ENCODE measurements at regions not wholly inside any gene's neighbourhood (a gene's known extent, or its start where the extent isn't known, plus 50 kb on each side); places are given as distances from the start of the nearest gene placed in this dataset.

DNA sequence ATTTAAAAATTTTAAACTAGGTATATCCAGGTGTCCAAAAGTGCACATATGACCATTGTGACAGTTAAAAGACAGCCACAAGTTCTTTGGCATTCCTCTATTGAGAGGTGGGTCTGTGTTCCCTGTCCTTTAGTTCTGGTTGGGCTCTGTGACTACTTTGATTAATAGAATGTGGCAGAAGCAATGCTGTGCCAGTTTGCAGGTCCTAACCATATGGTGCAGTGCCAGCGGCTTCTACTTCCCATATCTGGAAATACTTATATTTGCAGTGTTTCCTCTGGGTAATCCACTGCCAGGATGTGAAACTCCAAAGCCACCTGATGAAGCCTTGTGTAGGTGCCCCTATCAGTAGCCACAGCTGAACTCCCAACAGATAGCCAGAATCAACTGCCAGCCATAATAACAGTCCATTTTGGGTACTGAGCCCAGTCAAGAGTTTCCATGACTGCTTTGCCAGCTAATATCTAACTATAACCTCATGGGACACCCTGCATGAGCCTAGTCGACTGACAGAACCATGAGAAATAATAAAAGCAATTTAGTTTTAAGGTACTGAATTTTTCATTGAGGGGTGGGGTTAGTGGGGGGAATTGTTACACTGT is 361.0 kb upstream of the SEMA6A start:
- no peak for TF ChIP-seq ZFX (IDR thresholded peaks at IDR 0.05; ENCODE audit: borderline replicate concordance)
- H3K27ac ChIP-seq: no peak overlapping the region

DNA sequence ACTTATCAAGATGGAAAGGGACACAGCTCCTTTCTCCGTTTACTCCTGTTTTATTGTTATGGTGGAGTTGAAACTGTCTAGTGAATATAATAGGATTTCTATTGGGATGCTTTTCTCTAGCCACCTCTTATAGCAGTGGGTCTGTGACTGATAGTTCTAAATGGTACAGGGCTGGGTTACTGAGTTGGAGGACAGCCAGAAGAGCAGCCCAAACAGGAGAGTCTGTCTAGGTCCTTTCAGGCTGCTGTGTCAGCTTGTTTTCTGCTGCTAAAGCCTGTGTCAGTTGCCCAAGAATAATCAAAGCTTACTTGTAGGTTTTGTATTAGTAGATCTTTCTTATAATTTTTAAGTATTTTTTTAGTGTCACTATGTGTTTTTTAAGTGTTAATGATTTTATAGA is 356.0 kb upstream of the SEMA6A start:
- H3K27ac ChIP-seq: no peak overlapping the region

DNA sequence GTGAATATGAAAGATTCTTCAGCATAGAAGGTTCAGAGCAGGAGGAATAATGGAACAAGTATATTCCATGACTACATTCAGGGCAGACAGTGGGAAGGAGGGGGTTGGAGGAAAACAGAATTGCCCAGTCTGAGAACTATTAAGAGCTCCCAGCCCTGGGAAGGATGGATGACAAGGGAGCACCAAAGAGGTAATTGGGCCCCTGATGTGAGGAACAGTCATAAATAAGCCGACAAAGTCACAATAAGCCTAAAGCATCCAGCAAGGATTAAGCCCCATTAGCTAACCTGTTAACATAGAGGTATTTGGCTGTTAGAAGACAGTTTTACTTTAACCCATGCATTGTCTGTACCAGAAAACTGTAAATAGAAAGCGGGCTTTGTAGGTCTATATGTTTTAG is 348.7 kb upstream of the SEMA6A start:
- no peak for TF ChIP-seq ZFX (IDR thresholded peaks at IDR 0.05; ENCODE audit: borderline replicate concordance)
- TF ChIP-seq, protein P1, sequence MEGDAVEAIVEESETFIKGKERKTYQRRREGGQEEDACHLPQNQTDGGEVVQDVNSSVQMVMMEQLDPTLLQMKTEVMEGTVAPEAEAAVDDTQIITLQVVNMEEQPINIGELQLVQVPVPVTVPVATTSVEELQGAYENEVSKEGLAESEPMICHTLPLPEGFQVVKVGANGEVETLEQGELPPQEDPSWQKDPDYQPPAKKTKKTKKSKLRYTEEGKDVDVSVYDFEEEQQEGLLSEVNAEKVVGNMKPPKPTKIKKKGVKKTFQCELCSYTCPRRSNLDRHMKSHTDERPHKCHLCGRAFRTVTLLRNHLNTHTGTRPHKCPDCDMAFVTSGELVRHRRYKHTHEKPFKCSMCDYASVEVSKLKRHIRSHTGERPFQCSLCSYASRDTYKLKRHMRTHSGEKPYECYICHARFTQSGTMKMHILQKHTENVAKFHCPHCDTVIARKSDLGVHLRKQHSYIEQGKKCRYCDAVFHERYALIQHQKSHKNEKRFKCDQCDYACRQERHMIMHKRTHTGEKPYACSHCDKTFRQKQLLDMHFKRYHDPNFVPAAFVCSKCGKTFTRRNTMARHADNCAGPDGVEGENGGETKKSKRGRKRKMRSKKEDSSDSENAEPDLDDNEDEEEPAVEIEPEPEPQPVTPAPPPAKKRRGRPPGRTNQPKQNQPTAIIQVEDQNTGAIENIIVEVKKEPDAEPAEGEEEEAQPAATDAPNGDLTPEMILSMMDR (IDR thresholded peaks at IDR 0.05): no peak
- no peak overlapping the region for H3K27ac ChIP-seq

More for the DNA sequence above, 356.0 kb upstream of the SEMA6A start:
- TF ChIP-seq, protein P1 (IDR thresholded peaks at IDR 0.05): no peak
- TF ChIP-seq ZFX (IDR thresholded peaks at IDR 0.05; ENCODE audit: borderline replicate concordance): no peak

DNA sequence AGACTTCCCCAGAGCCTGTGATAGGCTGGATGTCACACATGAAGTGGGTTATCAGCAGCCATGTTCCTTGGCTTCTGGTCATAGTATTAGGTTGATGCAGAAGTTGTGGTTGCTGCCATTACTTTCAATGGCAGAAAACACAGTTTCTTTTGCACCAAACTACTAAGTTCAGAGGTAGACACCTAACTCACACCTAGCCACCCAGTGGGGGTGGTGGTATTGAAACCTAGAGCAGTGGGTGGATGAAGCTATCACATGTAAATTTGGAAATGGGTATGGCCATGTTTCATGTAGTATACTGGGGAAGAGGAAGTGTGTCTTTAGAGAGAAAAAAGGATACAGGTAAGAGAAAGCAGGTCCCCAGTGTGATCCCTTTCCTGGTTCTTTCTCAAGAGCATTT is 347.9 kb upstream of the SEMA6A start:
- TF ChIP-seq ZFX (IDR thresholded peaks at IDR 0.05; ENCODE audit: borderline replicate concordance): no peak
- H3K27ac ChIP-seq: no peak overlapping the region

DNA sequence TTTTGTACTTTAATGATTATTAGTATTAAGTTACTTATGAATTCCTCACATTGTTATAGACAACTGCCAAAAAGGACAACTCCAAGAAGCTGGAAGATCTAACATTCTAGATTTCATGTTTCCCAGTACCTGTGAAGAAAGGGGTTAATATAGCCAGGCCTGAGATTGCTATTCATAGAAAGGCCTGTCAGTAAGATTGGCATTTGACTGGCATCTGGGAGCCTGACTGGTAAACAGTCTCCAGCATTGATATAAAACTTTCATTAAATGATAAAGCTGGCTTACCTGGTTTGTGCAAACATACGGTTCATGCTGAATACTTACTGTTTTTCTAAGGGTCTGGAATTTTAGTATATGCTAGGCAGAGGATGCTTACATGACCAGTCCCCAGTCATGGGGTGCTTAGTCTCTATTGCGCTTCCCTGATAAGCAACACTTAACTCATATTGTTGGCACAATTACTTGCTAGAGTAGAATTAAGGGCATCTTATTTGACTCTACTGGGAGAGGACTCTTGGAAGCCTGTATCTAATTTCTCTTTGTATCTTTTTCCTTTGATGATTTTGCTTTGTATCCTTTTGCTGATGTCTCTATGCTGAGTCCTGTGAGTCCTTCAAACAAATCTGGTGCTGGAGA is 340.4 kb upstream of the SEMA6A start:
- no peak for TF ChIP-seq ZFX (IDR thresholded peaks at IDR 0.05; ENCODE audit: borderline replicate concordance)
- TF ChIP-seq, protein P1 (IDR thresholded peaks at IDR 0.05): no peak
- no peak overlapping the region for H3K27ac ChIP-seq

DNA sequence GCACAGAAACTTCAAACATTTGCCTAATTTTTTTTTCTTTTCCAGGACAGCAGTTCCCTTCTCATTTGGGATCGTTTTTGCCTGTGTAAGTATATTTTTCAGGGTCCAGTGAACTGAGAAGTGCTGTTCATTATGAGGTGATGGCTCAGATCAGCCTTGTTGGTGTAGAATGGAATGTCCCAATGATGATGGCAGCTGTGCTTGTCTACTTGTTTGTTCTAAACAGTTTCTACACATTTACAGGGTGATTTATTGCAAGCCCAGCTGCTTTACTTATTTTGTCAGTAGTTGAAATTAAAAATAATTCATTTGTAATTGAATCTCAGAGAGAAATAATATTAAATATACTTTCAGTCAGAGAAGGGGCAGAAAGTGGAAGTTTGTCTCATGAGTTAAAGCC is 337.6 kb upstream of the SEMA6A start:
- no peak overlapping the region for H3K27ac ChIP-seq
- no peak for TF ChIP-seq ZFX (IDR thresholded peaks at IDR 0.05; ENCODE audit: borderline replicate concordance)
- TF ChIP-seq, protein P1 (IDR thresholded peaks at IDR 0.05): no peak

DNA sequence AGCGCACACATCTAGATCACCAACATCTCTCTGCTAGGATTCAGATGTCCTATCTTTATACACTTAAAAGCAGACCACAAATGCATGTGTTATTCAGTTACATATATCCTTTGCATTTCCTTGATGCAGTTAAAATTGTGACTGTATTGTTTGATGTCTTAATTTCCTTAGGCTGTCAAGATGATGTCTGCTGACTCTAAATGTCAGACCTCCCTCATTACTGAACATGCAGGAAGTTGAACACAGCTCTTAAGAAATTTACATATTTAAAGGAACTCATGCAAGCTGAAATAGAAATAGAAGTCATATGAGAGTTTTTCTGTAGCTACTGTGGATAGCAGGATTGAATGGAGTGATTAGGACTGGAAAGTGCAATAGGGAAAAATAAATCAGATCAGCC is 336.5 kb upstream of the SEMA6A start:
- H3K27ac ChIP-seq: no peak overlapping the region
- no peak for TF ChIP-seq ZFX (IDR thresholded peaks at IDR 0.05; ENCODE audit: borderline replicate concordance)
- TF ChIP-seq, protein P1 (IDR thresholded peaks at IDR 0.05): no peak

DNA sequence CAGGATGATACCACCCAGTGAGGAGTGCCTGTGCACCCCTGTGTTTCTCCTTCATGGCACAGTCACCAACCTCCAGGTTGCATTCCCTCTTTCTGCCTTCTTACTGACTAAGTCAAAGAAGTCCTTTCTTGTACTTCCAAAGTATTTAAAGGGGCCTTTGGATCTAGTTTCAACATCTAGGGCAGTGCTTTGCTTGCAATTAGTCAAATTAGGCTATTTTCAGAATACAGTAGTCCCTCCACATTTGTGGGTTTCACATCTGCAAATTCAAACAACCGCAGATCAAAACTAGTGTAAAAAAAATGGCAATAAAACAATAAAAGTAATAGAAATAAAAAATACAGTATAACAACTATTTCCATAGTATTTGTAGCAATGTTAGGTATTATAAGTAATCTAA is 333.9 kb upstream of the SEMA6A start:
- no peak overlapping the region for H3K27ac ChIP-seq

More for the DNA sequence above, 333.9 kb upstream of the SEMA6A start:
- TF ChIP-seq, protein P1 (IDR thresholded peaks at IDR 0.05): no peak
- no peak for TF ChIP-seq ZFX (IDR thresholded peaks at IDR 0.05; ENCODE audit: borderline replicate concordance)

Measured in 22Rv1 (cell line).